Thyroid gland (tissue), 4 donors: ENCODE measurements at regions not wholly inside any gene's neighbourhood (a gene's known extent, or its start where the extent isn't known, plus 50 kb on each side); places are given as distances from the start of the nearest gene placed in this dataset.

Experiments used
- POLR2A ChIP-seq, 2 donors: fragments of 450-650 bp; IDR thresholded peaks; one replicate each; pipeline ENCODE4 v1.6.1; 2017; ENCODE audit warnings: antibody characterized with exemption in 2 of 2, mild to moderate bottlenecking in 2 of 2, moderate library complexity in 1 of 2
- TF ChIP-seq, protein P1 (sequence below), 6 experiments: fragments of 200-600 bp in 3 of 6; fragments of 450-650 bp in 3 of 6; sonication (generic) in 3 of 6; IDR thresholded peaks; one replicate each; pipeline ENCODE4 v1.5.1; 2016 to 2019; ENCODE audit warnings: antibody characterized with exemption in 6 of 6, mild to moderate bottlenecking in 2 of 6, inconsistent platforms in 1 of 6, moderate library complexity in 1 of 6

DNA sequence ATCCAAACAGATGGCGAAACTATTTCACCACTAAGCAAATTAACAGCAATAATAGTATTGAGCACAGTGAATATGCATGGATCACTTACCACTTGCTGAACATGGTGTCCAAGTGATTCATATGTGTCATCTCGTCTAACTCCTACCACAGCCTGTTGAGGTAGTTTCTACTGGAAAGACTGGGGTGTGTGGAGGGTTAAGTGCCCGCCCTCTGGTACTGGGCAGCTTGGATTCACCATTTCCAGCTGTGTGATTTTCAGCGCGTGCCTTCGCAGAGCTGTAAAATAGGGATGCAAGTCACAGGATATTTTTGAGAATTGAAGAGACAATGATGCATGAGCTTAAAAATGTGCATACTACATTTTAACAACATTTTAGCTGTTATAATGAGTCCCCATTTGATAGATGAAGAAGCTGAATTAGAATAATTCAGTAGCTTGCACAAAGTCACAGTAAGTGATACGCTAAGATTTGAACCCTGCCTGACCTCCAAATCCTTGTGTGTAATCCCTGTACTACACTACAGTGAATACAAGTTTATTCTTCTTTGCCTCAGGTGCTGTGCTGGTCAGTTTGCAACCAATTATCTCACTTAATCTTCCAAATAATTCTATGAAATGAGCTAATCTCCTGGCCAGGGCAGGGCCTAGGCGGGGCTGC is 75.2 kb upstream of the SIX2 start:
- TF ChIP-seq, protein P1, sequence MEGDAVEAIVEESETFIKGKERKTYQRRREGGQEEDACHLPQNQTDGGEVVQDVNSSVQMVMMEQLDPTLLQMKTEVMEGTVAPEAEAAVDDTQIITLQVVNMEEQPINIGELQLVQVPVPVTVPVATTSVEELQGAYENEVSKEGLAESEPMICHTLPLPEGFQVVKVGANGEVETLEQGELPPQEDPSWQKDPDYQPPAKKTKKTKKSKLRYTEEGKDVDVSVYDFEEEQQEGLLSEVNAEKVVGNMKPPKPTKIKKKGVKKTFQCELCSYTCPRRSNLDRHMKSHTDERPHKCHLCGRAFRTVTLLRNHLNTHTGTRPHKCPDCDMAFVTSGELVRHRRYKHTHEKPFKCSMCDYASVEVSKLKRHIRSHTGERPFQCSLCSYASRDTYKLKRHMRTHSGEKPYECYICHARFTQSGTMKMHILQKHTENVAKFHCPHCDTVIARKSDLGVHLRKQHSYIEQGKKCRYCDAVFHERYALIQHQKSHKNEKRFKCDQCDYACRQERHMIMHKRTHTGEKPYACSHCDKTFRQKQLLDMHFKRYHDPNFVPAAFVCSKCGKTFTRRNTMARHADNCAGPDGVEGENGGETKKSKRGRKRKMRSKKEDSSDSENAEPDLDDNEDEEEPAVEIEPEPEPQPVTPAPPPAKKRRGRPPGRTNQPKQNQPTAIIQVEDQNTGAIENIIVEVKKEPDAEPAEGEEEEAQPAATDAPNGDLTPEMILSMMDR (IDR thresholded peaks at IDR 0.05) = no peak
- TF ChIP-seq POLR2A (IDR thresholded peaks at IDR 0.05) = no peak
